GM23248 (cell line): ENCODE measurements at regions not wholly inside any gene's neighbourhood (a gene's known extent, or its start where the extent isn't known, plus 50 kb on each side); places are given as distances from the start of the nearest gene placed in this dataset.
A peak's percentile ranks its signal among the peaks of the same experiment; 100 is the strongest.
"Not testable (repeated sequence)": the region's sequence is repeated elsewhere in the genome, so short reads cannot be mapped to it uniquely, and the experiment has no call there.

Experiments
- DNase-seq: peaks from one replicate; pipeline ENCODE4 v3.0.0-alpha.2; 2015
- H2AFZ ChIP-seq: fragments of 200-600 bp; sonication (generic); 2 replicates; pipeline ENCODE4 v1.6.1; 2016; ENCODE audit warnings: antibody characterized with exemption
- H3F3A ChIP-seq: fragments of 200-600 bp; sonication (generic); 2 replicates; pipeline ENCODE4 v1.6.1; 2016; ENCODE audit warnings: mild to moderate bottlenecking, antibody characterized with exemption, mixed run types; ENCODE audit not compliant: insufficient read depth
- H3K27ac ChIP-seq: fragments of 200-600 bp; sonication (generic); 2 replicates; pipeline ENCODE4 v1.5.1; 2016; ENCODE audit warnings: mild to moderate bottlenecking
- H3K27me3 ChIP-seq: fragments of 200-600 bp; sonication (generic); replicated peaks from 2 replicates; pipeline ENCODE4 v1.6.1; 2016; ENCODE audit warnings: mild to moderate bottlenecking; ENCODE audit not compliant: insufficient read depth
- H3K36me3 ChIP-seq: fragments of 200-600 bp; sonication (generic); 2 replicates; pipeline ENCODE4 v1.6.1; 2016; ENCODE audit warnings: low read depth, mild to moderate bottlenecking
- H3K4me1 ChIP-seq: fragments of 200-600 bp; sonication (generic); 2 replicates; pipeline ENCODE4 v1.6.1; 2016; ENCODE audit warnings: mild to moderate bottlenecking; ENCODE audit not compliant: insufficient read depth
- H3K4me2 ChIP-seq: fragments of 200-600 bp; sonication (generic); one replicate; pipeline ENCODE4 v1.6.1; 2016; ENCODE audit warnings: mild to moderate bottlenecking; ENCODE audit not compliant: unreplicated experiment
- H3K4me3 ChIP-seq: fragments of 200-600 bp; sonication (generic); 2 replicates; pipeline ENCODE4 v1.5.1; 2016; ENCODE audit warnings: mild to moderate bottlenecking
- H3K79me2 ChIP-seq: fragments of 200-600 bp; sonication (generic); 2 replicates; pipeline ENCODE4 v1.6.1; 2016; ENCODE audit warnings: mild to moderate bottlenecking; ENCODE audit not compliant: insufficient read depth
- H3K9ac ChIP-seq: fragments of 200-600 bp; sonication (generic); 2 replicates; pipeline ENCODE4 v1.6.1; 2016; ENCODE audit warnings: mild to moderate bottlenecking
- H3K9me2 ChIP-seq: fragments of 200-600 bp; sonication (generic); 2 replicates; pipeline ENCODE4 v1.6.1; 2016; ENCODE audit warnings: mixed run types, mild to moderate bottlenecking, moderate library complexity; ENCODE audit not compliant: insufficient read depth
- H3K9me3 ChIP-seq: fragments of 200-600 bp; sonication (generic); one replicate; pipeline ENCODE4 v1.6.1; 2017; ENCODE audit warnings: low read depth
- H4K20me1 ChIP-seq: fragments of 200-600 bp; sonication (generic); 2 replicates; pipeline ENCODE4 v1.6.0; 2016; ENCODE audit not compliant: insufficient read depth
- EZH2 ChIP-seq: fragments of 200-600 bp; sonication (generic); IDR thresholded peaks from 2 replicates; pipeline ENCODE4 v1.6.1; 2018; ENCODE audit warnings: antibody characterized with exemption, mild to moderate bottlenecking; ENCODE audit not compliant: insufficient read depth, poor library complexity, severe bottlenecking
- EZH2phosphoT487 ChIP-seq: fragments of 200-600 bp; sonication (generic); IDR thresholded peaks from 2 replicates; pipeline ENCODE4 v1.6.1; 2018; ENCODE audit warnings: antibody characterized with exemption, moderate library complexity, mild to moderate bottlenecking, low read depth; ENCODE audit not compliant: insufficient read depth
- WGBS, 2 experiments: methylation state at CpG; one replicate each; pipeline ENCODE4 v1.1.6; 2015 to 2017; ENCODE audit warnings: low lambda C conversion rate in 2 of 2, low coverage in 1 of 2; ENCODE audit errors: missing lambda C conversion rate in 2 of 2; 5-methylcytosine and 5-hydroxymethylcytosine counted together
- in situ Hi-C: fragments of 300-500 bp; cut with MboI; formaldehyde crosslinking; loops from 2 replicates; pipeline ENCODE4 v1.15.0; 2020

GRCh38 chr5:21654-22233 lies 70.2 kb upstream of the PLEKHG4B start:
- TF ChIP-seq EZH2: no peak
- no peak for TF ChIP-seq EZH2phosphoT487
- H3K9me3 ChIP-seq: no peaks in the 10 kb centered on the region
- H4K20me1 ChIP-seq: no peaks in the 10 kb centered on the region
- in situ Hi-C loops: no loop called here
- H3K4me1 ChIP-seq: no peaks in the 10 kb centered on the region
- no peak overlapping the region for H3K4me2 ChIP-seq
- WGBS, 2 experiments: 12 to 15% methylated on average over 5 of the region's 5 CpGs
- DNase-seq: peak; percentile 51
- no peak overlapping the region for H3K9ac ChIP-seq
- H3K4me3 ChIP-seq: no peak overlapping the region
- no peak overlapping the region for H2AFZ ChIP-seq
- no peak overlapping the region for H3K27ac ChIP-seq
- no peaks in the 10 kb centered on the region for H3K79me2 ChIP-seq
- no peaks in the 10 kb centered on the region for H3K36me3 ChIP-seq
- H3K27me3 ChIP-seq: peaks cover 37% of the 10 kb centered on the region
- H3F3A ChIP-seq: no peaks in the 10 kb centered on the region
- H3K9me2 ChIP-seq: no peaks in the 10 kb centered on the region

GRCh38 chr5:23907-24306 lies 68.1 kb upstream of the PLEKHG4B start:
- in situ Hi-C loops, H3K4me3 ChIP-seq, H2AFZ ChIP-seq, H3K9ac ChIP-seq, H3K9me3 ChIP-seq, H3K4me2 ChIP-seq, H3K36me3 ChIP-seq, H4K20me1 ChIP-seq, DNase-seq, H3F3A ChIP-seq, H3K4me1 ChIP-seq, H3K79me2 ChIP-seq, H3K27ac ChIP-seq, H3K9me2 ChIP-seq: not testable (repeated sequence)
- peaks cover 37% of the 10 kb centered on the region for H3K27me3 ChIP-seq
- WGBS, 2 experiments: 31 to 35% methylated on average over 6 of the region's 6 CpGs

GRCh38 chr5:25067-25466 lies 66.9 kb upstream of the PLEKHG4B start:
- in situ Hi-C loops, H4K20me1 ChIP-seq: not testable (repeated sequence)
- 0 to 2% methylated on average over 2 of the region's 2 CpGs for WGBS, 2 experiments

GRCh38 chr5:30131-30530 lies 61.8 kb upstream of the PLEKHG4B start:
- no peak overlapping the region for H3K27ac ChIP-seq
- H3K9ac ChIP-seq: no peak overlapping the region
- H2AFZ ChIP-seq: no peak overlapping the region
- H3K27me3 ChIP-seq: peaks cover 34% of the 10 kb centered on the region
- no peaks in the 10 kb centered on the region for H3K4me1 ChIP-seq
- no peaks in the 10 kb centered on the region for H3K9me3 ChIP-seq
- H3K79me2 ChIP-seq: no peaks in the 10 kb centered on the region
- 6 to 11% methylated on average over 4 of the region's 4 CpGs for WGBS, 2 experiments
- no peaks in the 10 kb centered on the region for H3F3A ChIP-seq
- no peak for TF ChIP-seq EZH2phosphoT487
- no peak for TF ChIP-seq EZH2
- H3K36me3 ChIP-seq: no peaks in the 10 kb centered on the region
- in situ Hi-C loops: no loop called here
- no peak overlapping the region for H3K4me3 ChIP-seq
- DNase-seq: no peak
- H3K9me2 ChIP-seq: no peaks in the 10 kb centered on the region
- H3K4me2 ChIP-seq: no peak overlapping the region
- no peaks in the 10 kb centered on the region for H4K20me1 ChIP-seq

More at GRCh38 chr5:25067-25466, 66.9 kb upstream of the PLEKHG4B start:
- H3K4me2 ChIP-seq, H3K9me2 ChIP-seq, DNase-seq, H3F3A ChIP-seq, H3K9me3 ChIP-seq, H3K4me1 ChIP-seq, H3K27ac ChIP-seq, H3K9ac ChIP-seq, H3K36me3 ChIP-seq, H3K79me2 ChIP-seq, H2AFZ ChIP-seq, H3K4me3 ChIP-seq: not testable (repeated sequence)
- H3K27me3 ChIP-seq: peaks cover 31% of the 10 kb centered on the region

GRCh38 chr5:30556-30955 lies 61.4 kb upstream of the PLEKHG4B start:
- H3K9ac ChIP-seq, H2AFZ ChIP-seq, H3K4me2 ChIP-seq, H3K36me3 ChIP-seq, DNase-seq, H3F3A ChIP-seq, in situ Hi-C loops, H3K4me1 ChIP-seq, H3K79me2 ChIP-seq, H4K20me1 ChIP-seq, H3K4me3 ChIP-seq, H3K9me2 ChIP-seq, H3K9me3 ChIP-seq, H3K27ac ChIP-seq: not testable (repeated sequence)
- WGBS, 2 experiments: 22 to 24% methylated on average over 6 of the region's 6 CpGs
- H3K27me3 ChIP-seq: peaks cover 30% of the 10 kb centered on the region
